Thymus (tissue), 11 donors: ENCODE measurements at regions not wholly inside any gene's neighbourhood (a gene's known extent, or its start where the extent isn't known, plus 50 kb on each side); places are given as distances from the start of the nearest gene placed in this dataset.

Source experiments
- DNase-seq, 9 donors: peaks; one replicate each; pipeline ENCODE4 v3.0.0-alpha.2; 2013; ENCODE audit warnings: low spot score in 9 of 9, low read depth in 6 of 9, missing footprints in 1 of 9
- H3K27ac ChIP-seq, 2 donors: one replicate each; pipeline ENCODE4 v1.5.1; 2013; ENCODE audit warnings: control low read depth in 1 of 2, low read depth in 1 of 2, low read length in 1 of 2, mild to moderate bottlenecking in 1 of 2, moderate library complexity in 1 of 2
- H3K27me3 ChIP-seq, 2 donors: one replicate each; pipeline ENCODE4 v1.5.1; 2013; ENCODE audit warnings: low read length in 1 of 2; ENCODE audit not compliant: control insufficient read depth in 2 of 2, insufficient read depth in 1 of 2
- H3K36me3 ChIP-seq, 2 donors: one replicate each; pipeline ENCODE4 v1.5.1; 2013; ENCODE audit warnings: low read length in 1 of 2, mild to moderate bottlenecking in 1 of 2, moderate library complexity in 1 of 2; ENCODE audit not compliant: control insufficient read depth in 2 of 2, insufficient read depth in 2 of 2
- H3K4me1 ChIP-seq, 2 donors: one replicate each; pipeline ENCODE4 v1.5.1; 2013; ENCODE audit warnings: low read length in 2 of 2; ENCODE audit not compliant: control insufficient read depth in 2 of 2, insufficient read depth in 2 of 2
- H3K4me3 ChIP-seq, 2 donors: one replicate each; pipeline ENCODE4 v1.5.1; 2013; ENCODE audit warnings: low read length in 2 of 2, control low read depth in 1 of 2, mild to moderate bottlenecking in 1 of 2
- H3K9me3 ChIP-seq, 2 donors: one replicate each; pipeline ENCODE4 v1.5.1; 2013; ENCODE audit warnings: low read length in 1 of 2, mild to moderate bottlenecking in 1 of 2; ENCODE audit not compliant: control insufficient read depth in 2 of 2, insufficient read depth in 1 of 2
- WGBS: extraction: QIAGEN DNeasy Blood & Tissue Kit; methylation state at CpG from one replicate; pipeline ENCODE4 v1.1.7; 2013; 5-methylcytosine and 5-hydroxymethylcytosine counted together
- donor health status: healthy.

GRCh38 chr4:138680256-138680655, 335.3 kb upstream of the NOCT start:
- Histone ChIP-seq H3K9me3 (no peaks in the 10 kb centered on the region), H3K27ac (no peak overlapping the region), H3K36me3 (no peaks in the 10 kb centered on the region), H3K4me1 (no peaks in the 10 kb centered on the region), H3K27me3 (peaks cover 0 to 5% of the 10 kb centered on the region in 2 donors), H3K4me3 (no peak overlapping the region)
- DNase-seq: no peak
- 99% methylated on average over 3 of the region's 3 CpGs for WGBS

- WGBS: 87% methylated on average over 10 of the region's 10 CpGs
- no peaks in the 10 kb centered on the region for H3K9me3 ChIP-seq
- H3K4me3 ChIP-seq: no peak overlapping the region
- DNase-seq: no peak
- H3K36me3 ChIP-seq: no peaks in the 10 kb centered on the region
- H3K27me3 ChIP-seq: peaks cover 0 to 5% of the 10 kb centered on the region in 2 donors
- H3K4me1 ChIP-seq: no peaks in the 10 kb centered on the region
- no peak overlapping the region for H3K27ac ChIP-seq
Observed at GRCh38 chr4:138678985-138679746, 336.4 kb upstream of the NOCT start.

- Histone ChIP-seq H3K4me3 (no peak overlapping the region), H3K27ac (no peak overlapping the region), H3K4me1 (no peaks in the 10 kb centered on the region), H3K9me3 (no peaks in the 10 kb centered on the region), H3K36me3 (no peaks in the 10 kb centered on the region), H3K27me3 (peaks cover 0 to 3% of the 10 kb centered on the region in 2 donors)
- DNase-seq: no peak
- 87% methylated on average over 1 of the region's 1 CpG for WGBS
Observed at GRCh38 chr4:138677748-138678147, 337.8 kb upstream of the NOCT start.

- 94% methylated on average over 4 of the region's 4 CpGs for WGBS
- Histone ChIP-seq H3K9me3 (no peaks in the 10 kb centered on the region), H3K27ac (no peak overlapping the region), H3K4me3 (no peak overlapping the region), H3K27me3 (no peaks in the 10 kb centered on the region), H3K36me3 (no peaks in the 10 kb centered on the region), H3K4me1 (no peaks in the 10 kb centered on the region)
- DNase-seq: no peak
Observed at GRCh38 chr4:138677212-138677611, 338.4 kb upstream of the NOCT start.

- no peaks in the 10 kb centered on the region for H3K36me3 ChIP-seq
- H3K27ac ChIP-seq: no peak overlapping the region
- WGBS: 93% methylated on average over 5 of the region's 5 CpGs
Observed at GRCh38 chr4:138675685-138676084, 339.9 kb upstream of the NOCT start.

GRCh38 chr4:138674209-138674608, 341.4 kb upstream of the NOCT start:
- Histone ChIP-seq H3K27me3 (no peaks in the 10 kb centered on the region), H3K4me1 (no peaks in the 10 kb centered on the region), H3K9me3 (no peaks in the 10 kb centered on the region), H3K36me3 (no peaks in the 10 kb centered on the region), H3K27ac (no peak overlapping the region), H3K4me3 (no peak overlapping the region)
- DNase-seq: no peak
- 24% methylated on average over 1 of the region's 1 CpG for WGBS

More at GRCh38 chr4:138675685-138676084, 339.9 kb upstream of the NOCT start:
- Histone ChIP-seq H3K4me1 (no peaks in the 10 kb centered on the region), H3K4me3 (no peak overlapping the region), H3K9me3 (no peaks in the 10 kb centered on the region), H3K27me3 (no peaks in the 10 kb centered on the region)
- DNase-seq: no peak

GRCh38 chr4:138673053-138673452, 342.5 kb upstream of the NOCT start:
- Histone ChIP-seq H3K4me3 (no peak overlapping the region), H3K4me1 (no peaks in the 10 kb centered on the region), H3K36me3 (no peaks in the 10 kb centered on the region), H3K27me3 (no peaks in the 10 kb centered on the region), H3K9me3 (no peaks in the 10 kb centered on the region), H3K27ac (no peak overlapping the region)
- DNase-seq: no peak
- 72% methylated on average over 10 of the region's 10 CpGs for WGBS

- Histone ChIP-seq H3K36me3 (no peaks in the 10 kb centered on the region), H3K4me1 (no peaks in the 10 kb centered on the region), H3K4me3 (no peak overlapping the region), H3K27ac (no peak overlapping the region), H3K27me3 (no peaks in the 10 kb centered on the region), H3K9me3 (no peaks in the 10 kb centered on the region)
- WGBS: 95% methylated on average over 9 of the region's 9 CpGs
- no peak for DNase-seq
Observed at GRCh38 chr4:138672393-138672976, 343.1 kb upstream of the NOCT start.

- Histone ChIP-seq H3K4me3 (no peak overlapping the region), H3K9me3 (no peaks in the 10 kb centered on the region), H3K4me1 (no peaks in the 10 kb centered on the region), H3K27me3 (no peaks in the 10 kb centered on the region), H3K27ac (no peak overlapping the region), H3K36me3 (no peaks in the 10 kb centered on the region)
- WGBS: 92% methylated on average over 3 of the region's 3 CpGs
- no peak for DNase-seq
Observed at GRCh38 chr4:138671606-138672084, 343.9 kb upstream of the NOCT start.
